Glutamatergic neuron (in vitro differentiated cells): ENCODE measurements at regions not wholly inside any gene's neighbourhood (a gene's known extent, or its start where the extent isn't known, plus 50 kb on each side); places are given as distances from the start of the nearest gene placed in this dataset.
"Not testable (repeated sequence)": the region's sequence is repeated elsewhere in the genome, so short reads cannot be mapped to it uniquely, and the experiment has no call there.

Experiments
- DNase-seq: peaks from one replicate; pipeline ENCODE4 v3.0.0; 2022
- H3K27ac Mint-ChIP-seq: one replicate; pipeline ENCODE4 v1.8.0; 2020; ENCODE audit warnings: mild to moderate bottlenecking, mixed read lengths, inconsistent platforms; ENCODE audit not compliant: unreplicated experiment
- H3K27me3 Mint-ChIP-seq: one replicate; pipeline ENCODE4 v1.8.0; 2020; ENCODE audit warnings: mild to moderate bottlenecking, moderate library complexity, mixed read lengths, inconsistent platforms; ENCODE audit not compliant: unreplicated experiment
- H3K36me3 Mint-ChIP-seq: one replicate; pipeline ENCODE4 v1.8.0; 2020; ENCODE audit warnings: mild to moderate bottlenecking, mixed read lengths, inconsistent platforms; ENCODE audit not compliant: unreplicated experiment
- H3K4me1 Mint-ChIP-seq: one replicate; pipeline ENCODE4 v1.8.0; 2020; ENCODE audit warnings: mild to moderate bottlenecking, low read depth, mixed read lengths, inconsistent platforms; ENCODE audit not compliant: unreplicated experiment
- H3K4me3 Mint-ChIP-seq: one replicate; pipeline ENCODE4 v1.8.0; 2020; ENCODE audit warnings: mild to moderate bottlenecking, mixed read lengths, inconsistent platforms; ENCODE audit not compliant: unreplicated experiment
- H3K9me3 Mint-ChIP-seq: one replicate; pipeline ENCODE4 v1.8.0; 2020; ENCODE audit warnings: mild to moderate bottlenecking, moderate library complexity, mixed read lengths, inconsistent platforms; ENCODE audit not compliant: unreplicated experiment
- CTCF ChIP-seq: fragments of 200-600 bp; sonication (generic); IDR thresholded peaks from one replicate; pipeline ENCODE4 v1.5.0; 2021; ENCODE audit not compliant: partially characterized antibody, unreplicated experiment

GRCh38 chr2:149858901-149859634 is 271.5 kb upstream of the MMADHC start:
- no peaks in the 10 kb centered on the region for H3K27me3 Mint-ChIP-seq
- DNase-seq = no peak
- no peaks in the 10 kb centered on the region for H3K9me3 Mint-ChIP-seq
- H3K36me3 Mint-ChIP-seq = peaks cover 3% of the 10 kb centered on the region
- TF ChIP-seq CTCF = no peak
- no peak overlapping the region for H3K4me3 Mint-ChIP-seq
- no peak overlapping the region for H3K27ac Mint-ChIP-seq
- peaks cover 7% of the 10 kb centered on the region for H3K4me1 Mint-ChIP-seq

GRCh38 chr2:149858216-149858615 is 270.6 kb upstream of the MMADHC start:
- DNase-seq = no peak
- Mint-ChIP-seq H3K27me3 (no peaks in the 10 kb centered on the region), H3K4me1 (peaks cover 7% of the 10 kb centered on the region), H3K9me3 (no peaks in the 10 kb centered on the region), H3K27ac (no peak overlapping the region), H3K36me3 (peaks cover 3% of the 10 kb centered on the region), H3K4me3 (no peak overlapping the region)
- TF ChIP-seq CTCF = no peak

GRCh38 chr2:149857344-149857743 is 269.8 kb upstream of the MMADHC start:
- DNase-seq = no peak
- H3K4me1 Mint-ChIP-seq = peaks cover 7% of the 10 kb centered on the region
- no peak overlapping the region for H3K27ac Mint-ChIP-seq
- TF ChIP-seq CTCF = no peak
- peaks cover 3% of the 10 kb centered on the region for H3K36me3 Mint-ChIP-seq
- no peak overlapping the region for H3K4me3 Mint-ChIP-seq
- H3K9me3 Mint-ChIP-seq = no peaks in the 10 kb centered on the region
- no peaks in the 10 kb centered on the region for H3K27me3 Mint-ChIP-seq

GRCh38 chr2:149855859-149856258 is 268.3 kb upstream of the MMADHC start:
- not testable (repeated sequence) for H3K27ac Mint-ChIP-seq, H3K4me1 Mint-ChIP-seq, H3K9me3 Mint-ChIP-seq, DNase-seq, H3K27me3 Mint-ChIP-seq, H3K4me3 Mint-ChIP-seq, H3K36me3 Mint-ChIP-seq

- Mint-ChIP-seq H3K27me3 (peaks cover 3% of the 10 kb centered on the region), H3K27ac (no peak overlapping the region), H3K36me3 (peaks cover 7% of the 10 kb centered on the region), H3K4me3 (no peak overlapping the region), H3K4me1 (no peaks in the 10 kb centered on the region), H3K9me3 (peaks cover 4% of the 10 kb centered on the region)
- no peak for TF ChIP-seq CTCF
- DNase-seq = no peak
Measured at GRCh38 chr2:149849591-149849990, 262.0 kb upstream of the MMADHC start.
